T-helper 1 cell treated with Interleukin-12 subunit alpha and Interleukin-12 subunit beta and Interleukin-4 antibody, amounts not matched to agents 30 ng/mL and 1 ng/mL, for 36 hours (primary cell): ENCODE measurements at regions not wholly inside any gene's neighbourhood (a gene's known extent, or its start where the extent isn't known, plus 50 kb on each side); places are given as distances from the start of the nearest gene placed in this dataset.
"Not testable (repeated sequence)": the region's sequence is repeated elsewhere in the genome, so short reads cannot be mapped to it uniquely, and the experiment has no call there.

Source experiments
- intact Hi-C: fragments of 100-400 bp; cut with micrococcal nuclease; formaldehyde crosslinking; loops from one replicate; pipeline ENCODE4 v1.15.1; 2024

DNA sequence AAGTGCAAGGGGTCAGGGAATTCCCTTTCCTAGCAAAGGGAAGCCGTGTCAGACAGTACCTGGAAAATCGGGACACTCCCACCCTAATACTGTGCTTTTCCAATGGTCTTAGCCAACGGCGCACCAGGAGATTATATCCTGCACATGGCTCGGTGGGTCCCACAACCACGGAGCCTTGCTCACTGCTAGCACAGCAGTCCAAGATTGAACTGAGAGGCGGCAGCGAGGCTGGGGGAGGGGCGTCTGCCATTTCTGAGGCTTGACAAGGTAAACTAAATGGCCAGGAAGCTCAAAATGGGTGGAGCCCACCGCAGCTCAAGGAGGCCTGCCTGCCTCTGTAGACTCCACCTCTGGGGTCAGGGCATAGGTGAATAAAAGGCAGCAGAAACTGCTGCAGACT is 76.5 kb upstream of the LINC00632 start:
- intact Hi-C loops, result not testable (repeated sequence)

DNA sequence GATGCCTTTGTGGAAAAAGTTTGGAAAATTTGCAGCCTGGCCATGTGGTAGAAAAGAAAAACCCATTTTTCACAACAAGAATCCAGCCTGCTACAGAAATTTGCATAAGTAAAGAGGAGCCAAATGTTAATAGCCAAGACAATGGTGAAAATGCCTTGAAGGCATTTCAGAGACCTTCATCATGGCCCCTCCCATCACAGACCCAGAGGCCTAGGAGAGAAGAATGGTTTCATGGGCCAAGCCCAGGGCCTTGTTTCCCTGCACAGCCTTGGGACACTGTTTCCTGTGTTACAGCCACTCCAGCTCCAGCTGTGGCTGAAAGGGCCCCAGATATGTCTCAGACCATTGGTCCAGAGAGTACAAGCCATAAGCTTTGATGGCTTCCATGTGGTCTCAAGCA is 101.4 kb upstream of the LINC00632 start:
- intact Hi-C loops, result no loop called here

DNA sequence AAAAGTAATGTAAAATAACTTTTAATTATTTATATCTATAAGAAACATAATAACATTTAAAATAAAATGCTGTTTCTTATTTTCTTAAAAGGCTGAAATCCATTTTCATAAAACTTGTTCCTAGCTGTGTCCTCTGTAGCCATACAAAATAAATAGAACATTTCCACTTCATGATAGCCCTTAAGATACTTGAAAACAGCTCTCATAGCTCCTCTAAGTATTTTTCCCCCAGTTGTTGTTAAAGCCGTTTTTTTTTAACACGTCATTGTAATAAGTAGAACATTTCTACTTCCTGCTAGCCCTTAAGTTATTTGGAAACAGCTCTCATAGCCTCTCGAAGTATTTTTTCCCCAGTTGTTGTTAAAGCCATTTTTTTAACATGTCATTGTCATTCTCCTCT is 97.3 kb upstream of the SOX3 start:
- intact Hi-C loops, result no loop called here

DNA sequence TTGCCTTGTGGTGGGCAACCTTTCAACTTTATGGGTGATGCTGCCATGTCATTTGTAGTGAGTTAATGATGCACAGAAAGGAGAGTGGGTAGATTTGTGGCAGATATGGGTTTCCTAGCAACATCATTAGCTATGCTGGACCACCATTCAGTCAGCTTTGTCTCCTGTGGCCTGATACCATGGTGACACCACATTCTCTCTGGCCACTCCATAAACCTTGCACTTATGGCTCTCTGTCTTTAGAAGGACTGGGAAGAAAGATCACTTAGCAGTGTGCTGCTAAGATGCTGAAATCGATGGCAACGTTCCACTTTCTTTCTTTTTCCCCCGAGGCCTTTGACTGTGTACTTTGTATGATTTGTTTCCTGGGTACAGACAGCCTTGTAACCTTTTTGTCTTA is 95.0 kb upstream of the SOX3 start:
- intact Hi-C loops, result no loop called here

DNA sequence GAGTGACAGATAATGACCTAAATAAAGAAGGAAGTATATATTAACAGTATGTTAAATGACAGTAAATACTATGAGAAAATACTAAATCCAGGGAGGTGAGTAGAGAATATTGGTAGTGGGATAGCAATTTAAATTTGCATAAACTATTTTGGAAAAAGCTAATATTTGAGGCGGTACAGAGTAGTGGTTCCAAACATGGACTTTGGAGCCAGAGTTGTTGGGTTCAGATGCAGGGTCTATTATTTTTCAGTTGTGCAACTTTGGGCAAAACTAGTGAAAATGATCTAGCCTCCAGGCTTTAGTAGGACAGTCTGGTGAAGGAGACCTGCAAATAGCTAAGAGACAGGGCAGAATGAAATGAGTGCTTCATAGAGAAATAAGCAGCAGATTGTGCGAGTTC is 84.8 kb upstream of the SOX3 start:
- intact Hi-C loops, result no loop called here

DNA sequence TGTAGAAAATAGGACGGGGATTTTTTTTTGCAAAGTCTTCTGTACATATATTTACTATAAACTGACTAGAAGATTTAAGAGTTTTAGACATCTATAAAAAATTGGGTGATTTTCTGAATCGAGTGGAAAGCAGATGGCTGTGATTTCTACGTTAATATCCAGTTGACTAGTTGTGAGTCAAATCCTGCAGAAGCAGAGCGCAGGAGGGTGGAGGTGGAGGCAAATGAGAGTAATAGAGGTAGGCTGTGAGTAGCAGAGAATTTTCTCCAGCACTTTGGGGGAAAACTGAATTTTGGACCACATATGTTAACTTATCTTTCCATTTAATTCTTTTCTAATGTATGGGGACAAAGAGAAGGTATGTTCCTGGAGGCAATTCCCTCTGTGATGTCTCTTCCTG is 82.1 kb upstream of the SOX3 start:
- intact Hi-C loops, result no loop called here

DNA sequence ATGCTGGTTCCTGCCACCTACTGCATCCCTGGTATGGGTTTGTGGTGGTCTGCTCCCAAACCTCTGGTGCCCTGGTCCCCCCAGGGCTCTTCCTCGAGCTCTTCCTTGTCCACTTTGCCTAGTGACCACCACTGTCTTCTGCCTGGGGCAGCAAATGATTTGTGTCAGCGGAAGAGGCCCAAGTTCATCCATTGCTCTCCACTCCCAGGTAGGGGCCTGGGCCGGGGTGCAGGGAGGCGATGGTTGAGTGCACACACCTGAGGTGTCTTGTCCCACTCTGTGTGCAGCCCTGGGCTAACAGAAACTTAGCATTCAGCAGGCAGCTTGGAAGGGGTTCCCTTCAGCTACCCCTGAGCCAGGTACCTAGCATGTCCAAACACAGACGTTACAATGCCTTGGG is 75.6 kb upstream of the SOX3 start:
- intact Hi-C loops, result no loop called here

DNA sequence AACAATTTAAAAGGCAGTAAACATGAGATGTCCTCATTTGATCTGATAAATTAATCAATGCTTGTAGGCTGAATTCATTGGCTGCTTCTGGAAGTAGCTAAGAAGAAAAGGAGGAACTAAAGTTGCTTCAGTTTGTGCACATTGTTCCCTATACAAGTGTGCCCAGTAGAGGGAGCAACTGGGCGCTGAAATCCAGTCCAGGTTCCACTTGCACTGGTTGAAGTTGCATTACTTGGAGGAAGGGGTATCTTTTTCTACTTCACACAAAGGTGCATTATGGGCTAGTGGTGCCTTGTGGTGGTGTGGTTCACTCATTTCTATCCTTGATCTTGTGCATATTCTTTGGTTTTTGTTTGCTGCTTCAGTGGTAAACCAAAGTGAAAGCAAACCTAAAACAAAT is 67.9 kb upstream of the SOX3 start:
- intact Hi-C loops, result loop anchor here (1.0 kb wide), 1 partner anchor 161 kb away; no protein-coding TSS in a partner anchor

DNA sequence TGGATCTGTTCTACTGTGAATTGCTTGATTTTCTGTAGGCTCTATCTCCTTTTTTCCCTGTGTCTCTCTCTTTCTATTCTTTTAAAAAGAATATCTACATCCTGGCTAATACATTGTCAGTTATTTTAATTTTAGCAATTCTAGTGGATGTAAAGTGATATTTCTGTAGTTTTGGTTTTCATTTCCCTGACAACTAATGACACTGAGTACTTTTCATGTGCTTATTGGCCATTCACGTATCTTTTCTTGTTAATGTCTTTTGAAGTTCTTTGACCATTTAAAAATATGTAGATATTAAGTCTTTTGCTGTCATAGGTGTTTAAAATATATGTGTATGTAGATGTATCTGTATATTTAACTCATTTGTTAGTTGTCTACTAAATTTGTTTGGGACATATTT is 59.0 kb upstream of the SOX3 start:
- intact Hi-C loops, result no loop called here
